ENCODE measurements at regions not wholly inside any gene's neighbourhood (a gene's known extent, or its start where the extent isn't known, plus 50 kb on each side); places are given as distances from the start of the nearest gene placed in this dataset.

- TF ChIP-seq CTCF (IDR thresholded peaks at IDR 0.05) = no peak
- DNase-seq = no peak
- Histone ChIP-seq H3K9me3 (no peaks in the 10 kb centered on the region), H3K27ac (no peak overlapping the region), H3K4me1 (no peaks in the 10 kb centered on the region), H3K27me3 (no peaks in the 10 kb centered on the region), H3K4me3 (no peak overlapping the region), H3K36me3 (no peaks in the 10 kb centered on the region)
- intact Hi-C loops (cut with DNase I; ENCODE audit: low total_unique reads) = no loop called here
These were observed 302.2 kb downstream of the C16orf95 start for GRCh38 chr16:87015021-87015420.

- H3K4me3 ChIP-seq = no peak overlapping the region
- DNase-seq = no peak
- H3K27ac ChIP-seq = no peak overlapping the region
- TF ChIP-seq CTCF (IDR thresholded peaks at IDR 0.05) = no peak
- intact Hi-C loops (cut with DNase I; ENCODE audit: low total_unique reads) = no loop called here
- no peaks in the 10 kb centered on the region for H3K36me3 ChIP-seq
- H3K27me3 ChIP-seq = no peaks in the 10 kb centered on the region
- no peaks in the 10 kb centered on the region for H3K4me1 ChIP-seq
- H3K9me3 ChIP-seq = no peaks in the 10 kb centered on the region
These were observed 300.9 kb downstream of the C16orf95 start for GRCh38 chr16:87016046-87017035.

- no peaks in the 10 kb centered on the region for H3K36me3 ChIP-seq
- intact Hi-C loops (cut with DNase I; ENCODE audit: low total_unique reads) = no loop called here
- H3K4me3 ChIP-seq = no peak overlapping the region
- peak in 1 of 2 donors; percentile 59 for DNase-seq
- no peaks in the 10 kb centered on the region for H3K9me3 ChIP-seq
- H3K4me1 ChIP-seq = no peaks in the 10 kb centered on the region
- H3K27ac ChIP-seq = no peak overlapping the region
- no peaks in the 10 kb centered on the region for H3K27me3 ChIP-seq
- TF ChIP-seq CTCF (IDR thresholded peaks at IDR 0.05) = no peak
These were observed 299.7 kb downstream of the C16orf95 start for GRCh38 chr16:87017371-87018012.

GRCh38 chr16:87025676-87026075 is 291.5 kb downstream of the C16orf95 start:
- Histone ChIP-seq H3K4me1 (no peaks in the 10 kb centered on the region), H3K27me3 (no peaks in the 10 kb centered on the region), H3K4me3 (no peak overlapping the region), H3K9me3 (no peaks in the 10 kb centered on the region), H3K36me3 (no peaks in the 10 kb centered on the region), H3K27ac (no peak overlapping the region)
- no peak for TF ChIP-seq CTCF (IDR thresholded peaks at IDR 0.05)
- no peak for DNase-seq
- intact Hi-C loops (cut with DNase I; ENCODE audit: low total_unique reads) = no loop called here

GRCh38 chr16:87027056-87027616 is 290.1 kb downstream of the C16orf95 start:
- no peaks in the 10 kb centered on the region for H3K27me3 ChIP-seq
- H3K9me3 ChIP-seq = no peaks in the 10 kb centered on the region
- intact Hi-C loops (cut with DNase I; ENCODE audit: low total_unique reads) = no loop called here

More at GRCh38 chr16:87027056-87027616, 290.1 kb downstream of the C16orf95 start:
- Histone ChIP-seq H3K4me1 (peaks cover 0 to under 1% (median 0%) of the 10 kb centered on the region in 4 donors), H3K36me3 (no peaks in the 10 kb centered on the region), H3K4me3 (no peak overlapping the region), H3K27ac (no peak overlapping the region)
- peak in 1 of 2 donors; percentile 56 for DNase-seq
- TF ChIP-seq CTCF (IDR thresholded peaks at IDR 0.05) = no peak
